ENCODE measurements at regions not wholly inside any gene's neighbourhood (a gene's known extent, or its start where the extent isn't known, plus 50 kb on each side); places are given as distances from the start of the nearest gene placed in this dataset.

- no peak for DNase-seq (ENCODE audit: low read depth)
- TF ChIP-seq CTCF (IDR thresholded peaks at IDR 0.05; ENCODE audit: low read depth, low read length, missing control alignments) = no peak
- H3K4me3 ChIP-seq (ENCODE audit: low read depth, low read length) = no peak overlapping the region
These were observed 1555.5 kb downstream of the UQCRFS1 start for GRCh38 chr19:27657271-27658051.

- TF ChIP-seq CTCF (IDR thresholded peaks at IDR 0.05; ENCODE audit: low read depth, low read length, missing control alignments) = no peak
- no peak overlapping the region for H3K4me3 ChIP-seq (ENCODE audit: low read depth, low read length)
- DNase-seq (ENCODE audit: low read depth) = no peak
These were observed 1558.5 kb downstream of the UQCRFS1 start for GRCh38 chr19:27654266-27654990.

- no peak for DNase-seq (ENCODE audit: low read depth)
- H3K4me3 ChIP-seq (ENCODE audit: low read depth, low read length) = no peak overlapping the region
- no peak for TF ChIP-seq CTCF (IDR thresholded peaks at IDR 0.05; ENCODE audit: low read depth, low read length, missing control alignments)
These were observed 1560.2 kb downstream of the UQCRFS1 start for GRCh38 chr19:27652796-27653195.

GRCh38 chr19:27652281-27652680, 1560.7 kb downstream of the UQCRFS1 start:
- no peak overlapping the region for H3K4me3 ChIP-seq (ENCODE audit: low read depth, low read length)
- DNase-seq (ENCODE audit: low read depth) = no peak
- TF ChIP-seq CTCF (IDR thresholded peaks at IDR 0.05; ENCODE audit: low read depth, low read length, missing control alignments) = no peak

- DNase-seq (ENCODE audit: low read depth) = no peak
- TF ChIP-seq CTCF (IDR thresholded peaks at IDR 0.05; ENCODE audit: low read depth, low read length, missing control alignments) = no peak
These were observed 1565.5 kb downstream of the UQCRFS1 start for GRCh38 chr19:27647423-27647822.

GRCh38 chr19:27635401-27635800, 1577.5 kb downstream of the UQCRFS1 start:
- no peak overlapping the region for H3K4me3 ChIP-seq (ENCODE audit: low read depth, low read length)
- no peak for TF ChIP-seq CTCF (IDR thresholded peaks at IDR 0.05; ENCODE audit: low read depth, low read length, missing control alignments)
- no peak for DNase-seq (ENCODE audit: low read depth)

More at GRCh38 chr19:27647423-27647822, 1565.5 kb downstream of the UQCRFS1 start:
- H3K4me3 ChIP-seq (ENCODE audit: low read depth, low read length) = no peak overlapping the region
